Natural killer cell (primary cell): ENCODE measurements at regions not wholly inside any gene's neighbourhood (a gene's known extent, or its start where the extent isn't known, plus 50 kb on each side); places are given as distances from the start of the nearest gene placed in this dataset.

ENCODE experiments used
- ATAC-seq, 3 donors: fragments of 150-1000 bp in 2 of 3; fragments of 200-7000 bp in 1 of 3; cut with Tn5 transposase; 1 replicate in 1 of 3; 2 replicates in 2 of 3; pipeline ENCODE4 v1.10.0; 2021; ENCODE audit warnings: mild to moderate bottlenecking in 2 of 3, moderate library complexity in 2 of 3
- DNase-seq, 2 donors: peaks; one replicate each; pipeline versions ENCODE4 v3.0.0 to v3.0.0-alpha.2; 2013 to 2021; ENCODE audit warnings: mixed read lengths in 1 of 2
- H3K27ac ChIP-seq: one replicate; pipeline ENCODE4 v1.5.1; 2013; ENCODE audit warnings: mild to moderate bottlenecking, low read length
- H3K27me3 ChIP-seq: one replicate; pipeline ENCODE4 v1.6.1; 2013; ENCODE audit warnings: low read length; ENCODE audit not compliant: control insufficient read depth, insufficient read depth
- H3K36me3 ChIP-seq: one replicate; pipeline ENCODE4 v1.6.1; 2013; ENCODE audit warnings: low read length; ENCODE audit not compliant: control insufficient read depth, insufficient read depth
- H3K4me1 ChIP-seq: one replicate; pipeline ENCODE4 v1.6.1; 2013; ENCODE audit warnings: low read length; ENCODE audit not compliant: control insufficient read depth, insufficient read depth
- H3K4me3 ChIP-seq: one replicate; pipeline ENCODE4 v1.5.1; 2013; ENCODE audit warnings: low read length
- H3K9me3 ChIP-seq: one replicate; pipeline ENCODE4 v1.6.1; 2013; ENCODE audit warnings: low read length; ENCODE audit not compliant: control insufficient read depth, insufficient read depth
- H3K27ac Mint-ChIP-seq, 2 donors: one replicate each; pipeline ENCODE4 v1.8.0; 2022; ENCODE audit warnings: mild to moderate bottlenecking in 2 of 2, mixed read lengths in 2 of 2, moderate library complexity in 1 of 2
- H3K27me3 Mint-ChIP-seq, 2 donors: one replicate each; pipeline ENCODE4 v1.8.0; 2022; ENCODE audit warnings: low read depth in 2 of 2, mixed read lengths in 2 of 2
- H3K36me3 Mint-ChIP-seq: one replicate; pipeline ENCODE4 v1.8.0; 2022; ENCODE audit warnings: mixed read lengths
- H3K4me1 Mint-ChIP-seq, 2 donors: one replicate each; pipeline ENCODE4 v1.8.0; 2022; ENCODE audit warnings: mixed read lengths in 2 of 2
- H3K4me3 Mint-ChIP-seq: one replicate; pipeline ENCODE4 v1.8.0; 2022; ENCODE audit warnings: mild to moderate bottlenecking, moderate library complexity, mixed read lengths
- H3K9me3 Mint-ChIP-seq, 2 donors: one replicate each; pipeline ENCODE4 v1.8.0; 2022; ENCODE audit warnings: mixed read lengths in 2 of 2
- WGBS: methylation state at CpG from one replicate; pipeline ENCODE4 v1.1.7; 2013; ENCODE audit warnings: missing lambda C conversion rate; ENCODE audit not compliant: insufficient coverage; 5-methylcytosine and 5-hydroxymethylcytosine counted together
- intact Hi-C: fragments of 100-400 bp; cut with micrococcal nuclease; formaldehyde crosslinking; loops from one replicate; pipeline ENCODE4 v1.14.2; 2022
- TF ChIP-seq, protein P1 (sequence below): fragments of 200-600 bp; IDR thresholded peaks from one replicate; pipeline ENCODE4 v1.8.0; 2022; ENCODE audit warnings: antibody characterized with exemption

DNA sequence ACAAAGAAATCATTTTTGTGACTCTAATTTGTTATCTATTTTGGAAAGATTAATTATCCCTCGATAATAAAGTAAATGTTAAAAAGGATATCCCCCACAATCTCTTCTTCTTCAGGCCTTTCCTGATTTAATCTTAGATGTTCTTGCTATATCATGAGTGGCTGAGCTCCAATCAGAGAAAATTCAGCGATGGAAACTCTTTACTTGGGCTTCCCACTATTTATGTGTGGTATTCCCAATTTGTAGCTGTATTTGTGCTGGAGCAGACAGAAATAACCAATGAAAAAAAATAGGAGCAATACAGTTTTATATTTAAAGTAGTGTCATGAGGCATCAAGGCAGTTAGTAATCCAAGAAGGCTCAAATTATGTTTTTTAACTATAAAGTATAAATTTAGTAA is 539.1 kb downstream of the PRKD1 start:
- H3K36me3 ChIP-seq, result no peaks in the 10 kb centered on the region
- no peak overlapping the region for H3K4me3 ChIP-seq
- Mint-ChIP-seq H3K27ac (no peak overlapping the region), H3K4me3 (no peak overlapping the region), H3K4me1 (no peaks in the 10 kb centered on the region), H3K36me3 (no peaks in the 10 kb centered on the region), H3K9me3 (peaks cover 3 to 6% of the 10 kb centered on the region in 2 donors), H3K27me3 (no peaks in the 10 kb centered on the region)
- intact Hi-C loops, result no loop called here
- ATAC-seq (no peak), DNase-seq (no peak)
- WGBS, result 79% methylated on average over 1 of the region's 2 CpGs
- no peak overlapping the region for H3K27ac ChIP-seq
- TF ChIP-seq, protein P1, sequence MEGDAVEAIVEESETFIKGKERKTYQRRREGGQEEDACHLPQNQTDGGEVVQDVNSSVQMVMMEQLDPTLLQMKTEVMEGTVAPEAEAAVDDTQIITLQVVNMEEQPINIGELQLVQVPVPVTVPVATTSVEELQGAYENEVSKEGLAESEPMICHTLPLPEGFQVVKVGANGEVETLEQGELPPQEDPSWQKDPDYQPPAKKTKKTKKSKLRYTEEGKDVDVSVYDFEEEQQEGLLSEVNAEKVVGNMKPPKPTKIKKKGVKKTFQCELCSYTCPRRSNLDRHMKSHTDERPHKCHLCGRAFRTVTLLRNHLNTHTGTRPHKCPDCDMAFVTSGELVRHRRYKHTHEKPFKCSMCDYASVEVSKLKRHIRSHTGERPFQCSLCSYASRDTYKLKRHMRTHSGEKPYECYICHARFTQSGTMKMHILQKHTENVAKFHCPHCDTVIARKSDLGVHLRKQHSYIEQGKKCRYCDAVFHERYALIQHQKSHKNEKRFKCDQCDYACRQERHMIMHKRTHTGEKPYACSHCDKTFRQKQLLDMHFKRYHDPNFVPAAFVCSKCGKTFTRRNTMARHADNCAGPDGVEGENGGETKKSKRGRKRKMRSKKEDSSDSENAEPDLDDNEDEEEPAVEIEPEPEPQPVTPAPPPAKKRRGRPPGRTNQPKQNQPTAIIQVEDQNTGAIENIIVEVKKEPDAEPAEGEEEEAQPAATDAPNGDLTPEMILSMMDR, result no peak
- no peaks in the 10 kb centered on the region for H3K27me3 ChIP-seq
- no peaks in the 10 kb centered on the region for H3K9me3 ChIP-seq
- no peaks in the 10 kb centered on the region for H3K4me1 ChIP-seq

DNA sequence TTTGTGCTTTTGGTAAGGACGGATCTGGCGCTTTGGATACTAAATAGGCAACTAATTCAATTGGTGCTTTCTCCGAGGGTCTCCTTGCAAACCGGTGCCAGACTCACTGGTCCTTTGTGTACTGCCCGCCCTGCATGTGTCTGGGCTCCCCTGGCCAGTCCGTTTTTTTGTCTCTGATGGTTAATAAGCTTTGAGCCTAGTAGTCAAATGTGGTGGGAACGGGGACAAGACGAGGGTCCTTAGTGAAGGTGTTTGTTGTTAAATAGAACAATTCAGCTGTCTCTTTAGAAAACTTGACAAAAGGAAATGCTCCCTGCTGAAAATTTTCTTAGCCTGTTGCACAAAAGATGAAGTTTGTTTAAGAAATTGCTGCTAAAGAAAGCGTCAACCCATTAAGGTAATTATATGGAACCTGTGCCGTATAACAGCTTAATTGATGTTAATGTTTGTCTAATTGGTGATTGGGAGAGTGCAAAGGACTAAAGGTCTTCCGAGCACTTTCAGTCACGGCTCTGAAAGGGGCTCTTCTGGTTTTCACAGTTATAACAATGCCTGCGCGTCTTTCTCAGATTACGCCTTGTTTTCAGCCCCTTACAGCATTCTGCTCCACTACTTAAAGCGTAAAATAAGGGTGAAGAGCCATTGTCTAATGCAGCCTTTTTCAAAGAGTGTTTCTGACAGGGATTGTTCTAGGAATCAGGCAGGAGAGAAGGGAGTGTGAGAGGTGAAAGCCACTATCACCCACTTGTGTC is 537.4 kb downstream of the PRKD1 start:
- DNase-seq, result no peak
- H3K27ac Mint-ChIP-seq, result no peak overlapping the region
- H3K27me3 ChIP-seq, result no peaks in the 10 kb centered on the region
- H3K9me3 Mint-ChIP-seq, result peaks cover 3 to 9% of the 10 kb centered on the region in 2 donors
- no peaks in the 10 kb centered on the region for H3K27me3 Mint-ChIP-seq
- H3K4me1 Mint-ChIP-seq, result no peaks in the 10 kb centered on the region
- H3K4me1 ChIP-seq, result no peaks in the 10 kb centered on the region
- no peak overlapping the region for H3K4me3 ChIP-seq
- intact Hi-C loops, result no loop called here
- no peaks in the 10 kb centered on the region for H3K36me3 ChIP-seq
- H3K9me3 ChIP-seq, result no peaks in the 10 kb centered on the region
- WGBS, result 43% methylated on average over 16 of the region's 16 CpGs
- TF ChIP-seq, protein P1, result no peak
- no peak overlapping the region for H3K27ac ChIP-seq
- H3K4me3 Mint-ChIP-seq, result no peak overlapping the region
- H3K36me3 Mint-ChIP-seq, result no peaks in the 10 kb centered on the region
- ATAC-seq, result no peak

DNA sequence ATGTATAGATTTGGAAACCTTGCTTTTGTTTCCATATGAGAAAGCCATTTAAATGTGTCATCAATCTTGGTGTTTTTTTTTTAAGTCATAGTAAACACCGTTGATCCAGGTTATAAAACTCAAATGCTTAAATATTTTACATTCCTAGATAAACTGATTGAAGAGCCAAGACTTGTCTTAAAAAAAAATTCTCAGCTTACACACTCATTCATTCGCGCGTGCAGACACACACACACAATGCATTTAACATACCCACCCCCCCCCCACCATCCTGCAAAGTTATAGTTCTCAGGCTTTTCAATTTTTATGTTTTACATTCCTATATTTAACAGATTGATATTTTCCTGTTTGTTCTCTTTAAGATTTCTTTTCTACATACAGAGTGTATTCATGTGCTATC is 536.4 kb downstream of the PRKD1 start:
- Histone ChIP-seq H3K4me3 (no peak overlapping the region), H3K9me3 (no peaks in the 10 kb centered on the region), H3K27ac (no peak overlapping the region), H3K27me3 (no peaks in the 10 kb centered on the region), H3K36me3 (no peaks in the 10 kb centered on the region), H3K4me1 (no peaks in the 10 kb centered on the region)
- no peaks in the 10 kb centered on the region for H3K4me1 Mint-ChIP-seq
- no peak overlapping the region for H3K27ac Mint-ChIP-seq
- peaks cover 3 to 9% of the 10 kb centered on the region in 2 donors for H3K9me3 Mint-ChIP-seq
- H3K4me3 Mint-ChIP-seq, result no peak overlapping the region
- 89% methylated on average over 4 of the region's 4 CpGs for WGBS
- no peaks in the 10 kb centered on the region for H3K27me3 Mint-ChIP-seq
- intact Hi-C loops, result no loop called here
- H3K36me3 Mint-ChIP-seq, result no peaks in the 10 kb centered on the region
- ATAC-seq, result no peak
- DNase-seq, result no peak
- TF ChIP-seq, protein P1, result no peak

DNA sequence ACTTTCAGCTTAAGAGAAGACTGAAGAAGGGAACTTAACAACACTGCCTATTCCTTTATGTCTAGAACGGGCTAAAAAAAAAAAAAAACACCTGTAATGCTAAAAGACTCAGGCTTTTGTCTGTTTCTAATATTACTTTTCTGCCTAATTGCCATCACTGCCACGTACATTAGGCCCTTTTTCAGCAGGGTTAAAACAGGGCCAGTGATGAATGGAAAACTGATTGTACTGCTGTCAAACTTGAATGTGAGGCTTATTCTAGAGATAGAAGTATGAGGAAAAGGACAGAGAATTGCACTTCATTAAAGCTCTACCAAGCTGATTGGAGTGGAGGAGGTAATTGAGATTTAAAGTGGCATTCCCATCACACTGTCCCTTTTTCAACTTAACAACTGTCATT is 535.8 kb downstream of the PRKD1 start:
- TF ChIP-seq, protein P1, result no peak
- no peak overlapping the region for H3K4me3 ChIP-seq
- peaks cover 3 to 6% of the 10 kb centered on the region in 2 donors for H3K9me3 Mint-ChIP-seq
- H3K9me3 ChIP-seq, result no peaks in the 10 kb centered on the region
- intact Hi-C loops, result no loop called here
- no peak for DNase-seq
- no peaks in the 10 kb centered on the region for H3K4me1 Mint-ChIP-seq
- H3K27me3 ChIP-seq, result no peaks in the 10 kb centered on the region
- no peaks in the 10 kb centered on the region for H3K36me3 Mint-ChIP-seq
- no peaks in the 10 kb centered on the region for H3K27me3 Mint-ChIP-seq
- H3K4me3 Mint-ChIP-seq, result no peak overlapping the region
- no peak for ATAC-seq
- no peak overlapping the region for H3K27ac Mint-ChIP-seq
- H3K27ac ChIP-seq, result no peak overlapping the region
- no peaks in the 10 kb centered on the region for H3K4me1 ChIP-seq
- no peaks in the 10 kb centered on the region for H3K36me3 ChIP-seq
- 77% methylated on average over 2 of the region's 2 CpGs for WGBS
